GM21529 (cell line): ENCODE measurements at regions not wholly inside any gene's neighbourhood (a gene's known extent, or its start where the extent isn't known, plus 50 kb on each side); places are given as distances from the start of the nearest gene placed in this dataset.
"Not testable (repeated sequence)": the region's sequence is repeated elsewhere in the genome, so short reads cannot be mapped to it uniquely, and the experiment has no call there.

Experiments
- ATAC-seq: cut with Tn5 transposase; IDR thresholded peaks from one replicate; pipeline ENCODE4 v1.9.1; 2021; ENCODE audit not compliant: unreplicated experiment

GRCh38 chr5:58207076-58207475, 252.8 kb downstream of the PLK2 start:
- ATAC-seq, result no peak

- ATAC-seq, result no peak
Measured at GRCh38 chr5:58204966-58205365, 254.9 kb downstream of the PLK2 start.

- no peak for ATAC-seq
Measured at GRCh38 chr5:58202941-58203444, 256.9 kb downstream of the PLK2 start.

GRCh38 chr5:58201922-58202648, 257.8 kb downstream of the PLK2 start:
- no peak for ATAC-seq

GRCh38 chr5:58200451-58200850, 259.4 kb downstream of the PLK2 start:
- no peak for ATAC-seq

DNA sequence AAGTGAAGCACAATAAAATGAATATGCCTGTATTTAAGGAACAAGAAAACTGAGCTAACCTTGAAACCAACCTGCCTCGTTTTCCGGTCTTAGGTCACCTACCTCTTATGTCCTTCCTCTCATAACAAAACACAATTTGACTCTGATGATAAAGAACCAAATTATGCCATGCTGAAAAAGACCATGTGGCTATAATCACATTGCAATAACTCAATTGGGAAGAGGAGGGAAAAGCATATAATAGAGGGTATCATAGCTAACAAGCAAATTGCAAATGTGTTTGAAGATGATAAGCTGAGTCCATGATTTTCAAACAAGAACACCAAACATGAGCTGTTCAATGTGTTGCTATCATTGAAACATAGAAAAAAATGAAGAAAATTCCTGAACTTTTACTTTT, 260.8 kb downstream of the PLK2 start:
- no peak for ATAC-seq

- ATAC-seq, result no peak
Measured at GRCh38 chr5:58198330-58198729, 261.6 kb downstream of the PLK2 start.

DNA sequence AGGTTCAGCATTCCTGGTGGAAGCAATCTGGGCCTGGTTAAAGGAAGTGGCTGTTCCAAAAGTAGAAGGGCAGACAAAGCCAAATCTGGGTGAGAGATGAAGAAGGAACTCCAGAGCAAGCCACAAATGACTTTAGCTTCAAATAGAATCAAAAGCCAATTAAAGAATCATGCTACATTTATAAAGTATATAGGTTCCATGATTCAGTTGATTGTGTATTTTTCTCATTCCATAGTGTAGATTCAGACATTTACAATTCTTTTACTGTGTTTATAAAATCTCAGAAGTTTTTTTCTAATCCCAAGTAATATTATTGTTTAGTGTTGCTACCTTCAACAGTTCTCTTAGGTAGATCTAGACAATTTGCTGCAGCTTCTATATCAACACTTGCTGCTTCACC, 262.0 kb downstream of the PLK2 start:
- ATAC-seq, result no peak

DNA sequence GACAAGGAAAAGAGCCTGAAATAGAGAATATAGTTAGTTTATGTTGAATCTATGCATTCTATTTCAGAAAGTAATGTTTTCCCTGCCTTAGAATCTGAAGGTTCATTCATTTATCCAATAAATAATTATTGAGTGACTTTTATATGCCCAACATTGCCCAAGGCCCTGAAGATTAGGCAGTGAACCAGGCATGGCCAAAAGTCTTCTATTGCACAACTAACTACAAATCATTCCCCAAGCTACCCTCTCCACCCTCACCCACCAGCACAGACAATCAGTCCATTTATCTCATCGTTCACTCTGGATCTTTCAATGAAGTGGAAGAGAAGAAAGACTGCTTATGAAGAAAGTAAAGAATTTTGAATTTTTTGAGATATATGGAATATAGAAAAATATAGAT, 268.4 kb downstream of the PLK2 start:
- ATAC-seq, result no peak

DNA sequence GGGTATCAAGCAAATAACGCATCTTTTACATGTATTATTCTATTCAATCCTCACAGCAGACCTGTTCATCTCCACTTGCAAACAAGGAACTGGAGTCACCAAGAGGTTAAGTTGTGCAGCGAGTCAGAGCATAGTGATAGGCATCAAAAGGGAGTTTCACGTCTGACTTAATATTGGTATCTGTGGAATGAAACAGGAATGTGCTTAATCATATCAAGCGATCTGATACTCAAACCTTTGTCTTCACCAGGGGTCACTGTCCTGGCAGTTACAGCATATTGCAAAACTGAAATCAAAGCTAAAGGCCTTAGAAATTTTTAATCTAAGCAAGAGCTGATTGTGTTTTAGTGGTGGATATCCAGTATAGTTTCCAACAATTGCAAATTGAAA, 271.6 kb downstream of the PLK2 start:
- no peak for ATAC-seq

GRCh38 chr5:58187432-58188261, 272.2 kb downstream of the PLK2 start:
- no peak for ATAC-seq

DNA sequence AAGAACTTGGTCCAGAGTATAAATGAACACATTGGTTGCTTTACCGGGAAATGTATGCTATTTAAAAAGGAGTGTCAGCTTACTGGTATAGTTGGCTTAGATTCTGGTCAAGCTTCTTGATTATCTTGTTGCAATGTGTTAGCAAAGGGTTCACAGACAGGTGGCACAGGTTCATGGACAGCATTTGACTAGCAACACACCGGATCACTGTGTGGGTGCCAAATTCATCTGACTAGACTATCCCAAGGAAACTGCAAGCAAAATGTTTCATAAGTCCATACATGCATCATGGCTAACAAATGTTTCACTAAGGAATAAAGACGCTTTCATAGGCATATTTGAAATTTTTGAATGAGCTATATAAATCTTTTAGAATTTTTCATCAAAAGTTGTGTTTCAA, 274.1 kb downstream of the PLK2 start:
- no peak for ATAC-seq

DNA sequence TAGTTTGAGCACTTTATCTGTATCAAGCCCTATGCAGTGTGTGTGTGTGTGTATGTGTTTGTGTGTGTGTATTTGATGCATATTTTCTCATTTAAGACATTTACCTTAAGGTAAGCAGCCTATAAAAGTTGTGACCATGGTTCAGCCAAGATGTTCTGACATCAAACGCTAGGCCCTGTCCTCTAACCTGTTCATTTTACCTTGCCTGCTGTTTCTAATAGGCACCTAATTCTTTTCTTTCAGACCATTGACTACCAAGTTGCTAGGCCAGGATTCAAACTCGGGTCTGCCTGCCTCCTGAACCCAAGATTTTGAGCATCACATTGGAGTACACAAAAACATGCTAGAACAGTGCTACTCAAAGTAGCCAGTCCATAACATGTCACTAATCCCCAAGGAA, 274.5 kb downstream of the PLK2 start:
- no peak for ATAC-seq

- ATAC-seq, result no peak
Measured at GRCh38 chr5:58184910-58185309, 275.0 kb downstream of the PLK2 start.

- no peak for ATAC-seq
Measured at GRCh38 chr5:58183786-58184085, 276.1 kb downstream of the PLK2 start.

DNA sequence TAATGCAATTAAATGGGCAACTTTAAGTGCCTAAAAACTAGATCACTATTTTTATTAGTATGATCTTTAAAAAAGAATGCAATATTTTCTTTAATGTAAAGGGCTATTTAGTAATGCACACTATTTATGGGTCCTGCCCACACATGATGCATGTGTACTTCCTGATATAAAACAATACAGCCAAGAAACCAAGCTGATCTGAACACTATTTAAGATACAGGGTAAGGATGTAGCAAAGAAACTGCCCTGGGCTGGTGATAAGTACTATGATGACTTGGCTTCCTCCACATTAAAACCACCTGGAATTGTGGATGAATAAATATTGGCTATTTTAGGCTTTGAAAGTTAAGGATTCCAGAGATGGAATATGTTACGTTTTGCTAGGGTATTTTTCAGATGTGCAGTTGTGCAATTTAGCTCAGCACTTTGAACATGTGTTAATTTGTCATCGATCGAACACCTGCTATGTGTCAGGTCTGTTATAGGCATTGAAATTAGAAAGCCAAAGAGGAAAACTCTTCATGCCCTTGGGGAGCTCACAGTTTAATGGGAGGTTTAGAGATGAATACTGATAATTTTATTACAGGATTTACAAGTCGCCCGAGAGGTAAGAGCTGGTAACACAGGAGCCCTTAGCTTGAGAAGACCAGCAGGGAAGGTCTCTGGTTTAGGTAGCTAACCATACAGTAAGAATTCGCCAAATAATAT, 276.7 kb downstream of the PLK2 start:
- ATAC-seq, result no peak

GRCh38 chr5:58182287-58182841, 277.5 kb downstream of the PLK2 start:
- ATAC-seq, result no peak

DNA sequence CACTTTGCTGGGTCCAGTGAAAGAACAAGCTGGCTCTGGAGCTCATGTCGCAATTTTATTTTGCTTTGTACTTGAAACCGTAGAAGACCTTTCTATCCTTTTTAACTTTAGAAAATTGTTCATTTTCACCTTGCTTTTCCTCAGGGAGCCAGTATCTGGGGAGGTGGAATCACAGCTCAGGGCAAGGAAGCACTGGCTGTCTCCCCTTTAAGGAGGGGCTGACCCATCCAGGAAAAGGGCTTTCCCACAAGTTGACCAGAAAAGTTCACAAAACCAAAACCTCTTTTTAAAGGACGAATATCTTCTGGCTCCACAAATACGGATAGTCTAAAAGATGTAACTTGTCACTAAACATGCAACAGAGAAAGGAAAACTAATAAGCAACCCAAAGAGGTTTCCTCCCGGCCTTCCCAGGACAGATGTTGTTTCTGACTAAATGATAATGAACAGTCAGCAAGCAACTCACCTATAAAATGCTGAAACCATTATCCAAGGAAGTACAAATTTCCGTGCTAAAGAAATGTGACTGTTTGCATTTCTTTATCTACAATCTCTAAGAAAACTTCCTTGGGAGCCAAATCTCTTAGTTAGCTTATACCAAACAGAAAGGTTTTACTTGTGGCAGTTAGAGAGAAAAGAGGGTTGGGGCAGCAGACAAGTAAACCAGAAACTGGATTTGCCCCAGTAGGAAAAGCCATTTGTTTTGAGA, 278.2 kb downstream of the PLK2 start:
- no peak for ATAC-seq

GRCh38 chr5:58172946-58173345, 286.9 kb downstream of the PLK2 start:
- no peak for ATAC-seq

- no peak for ATAC-seq
Measured at GRCh38 chr5:58165152-58165551, 294.7 kb downstream of the PLK2 start.

DNA sequence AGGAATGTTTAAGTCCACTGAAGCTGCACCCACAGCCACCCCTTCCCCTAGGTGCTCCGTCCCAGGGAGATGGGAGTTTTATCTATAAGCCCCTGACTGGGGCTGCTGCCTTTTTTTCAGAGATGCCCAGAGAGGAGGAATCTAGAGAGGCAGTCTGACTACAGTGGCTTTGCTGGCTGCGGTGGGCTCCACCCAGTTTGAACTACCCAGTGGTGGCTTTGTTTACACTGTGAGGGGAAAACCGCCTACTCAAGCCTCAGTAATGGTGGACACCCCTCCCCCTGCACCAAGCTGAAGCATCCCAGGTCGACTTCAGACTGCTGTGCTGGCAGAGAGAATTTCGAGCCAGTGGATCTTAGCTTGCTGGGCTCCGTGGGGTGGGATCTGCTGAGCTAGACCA, 298.0 kb downstream of the PLK2 start:
- ATAC-seq, result not testable (repeated sequence)
